Sigmoid colon (tissue), 6 donors: ENCODE measurements at regions not wholly inside any gene's neighbourhood (a gene's known extent, or its start where the extent isn't known, plus 50 kb on each side); places are given as distances from the start of the nearest gene placed in this dataset.

Source experiments
- DNase-seq: peaks from one replicate; pipeline ENCODE4 v3.0.0-alpha.2; 2019
- H3K27ac ChIP-seq, 4 donors: fragments of 200-600 bp; sonication (generic); one replicate each; pipeline ENCODE4 v1.5.1; 2016 to 2019; ENCODE audit warnings: mild to moderate bottlenecking in 1 of 4
- H3K27me3 ChIP-seq, 3 donors: fragments of 200-600 bp; sonication (generic); one replicate each; pipeline ENCODE4 v1.5.1; 2019; ENCODE audit warnings: mild to moderate bottlenecking in 1 of 3
- H3K36me3 ChIP-seq, 4 donors: fragments of 200-600 bp; sonication (generic); one replicate each; pipeline ENCODE4 v1.5.1; 2016 to 2019
- H3K4me1 ChIP-seq, 4 donors: fragments of 200-600 bp; sonication (generic); one replicate each; pipeline ENCODE4 v1.5.1; 2017 to 2019
- H3K4me3 ChIP-seq, 4 donors: fragments of 200-600 bp; sonication (generic); one replicate each; pipeline ENCODE4 v1.5.1; 2017 to 2019; ENCODE audit warnings: mild to moderate bottlenecking in 2 of 4, moderate library complexity in 1 of 4
- H3K9me3 ChIP-seq, 4 donors: fragments of 200-600 bp in 3 of 4; sonication (generic) in 3 of 4; one replicate each; pipeline versions ENCODE4 v1.5.1 to v1.6.1; 2013 to 2019
- CTCF ChIP-seq, 4 experiments: fragments of 450-650 bp in 3 of 4; fragments of 200-600 bp in 1 of 4; IDR thresholded peaks; one replicate each; pipeline ENCODE4 v1.5.1; 2016 to 2019; ENCODE audit warnings: antibody characterized with exemption in 4 of 4, mild to moderate bottlenecking in 3 of 4, moderate library complexity in 2 of 4
- EP300 ChIP-seq, 4 donors: sonication (generic); formaldehyde crosslinking; IDR thresholded peaks; one replicate each; pipeline ENCODE4 v1.6.1; 2017; ENCODE audit warnings: antibody characterized with exemption in 4 of 4
- POLR2A ChIP-seq, 2 donors: fragments of 450-650 bp; IDR thresholded peaks; one replicate each; pipeline ENCODE4 v1.6.1; 2016; ENCODE audit warnings: antibody characterized with exemption in 2 of 2, mild to moderate bottlenecking in 2 of 2, moderate library complexity in 2 of 2
- POLR2AphosphoS5 ChIP-seq, 4 donors: sonication (generic); formaldehyde crosslinking; IDR thresholded peaks; one replicate each; pipeline ENCODE4 v1.6.1; 2017; ENCODE audit warnings: antibody characterized with exemption in 4 of 4
- WGBS, 2 donors: extraction: QIAGEN DNeasy Blood & Tissue Kit; methylation state at CpG; one replicate each; pipeline ENCODE4 v1.1.7; 2013; 5-methylcytosine and 5-hydroxymethylcytosine counted together
- intact Hi-C: fragments of 100-400 bp; cut with DNase I; formaldehyde crosslinking; loops from one replicate; pipeline ENCODE4 v1.15.1; 2023
- donor health status: healthy with polysubstance abuse.
- donor health status: healthy.

GRCh38 chr9:73064315-73064714 lies 87.3 kb upstream of the ANXA1 start:
- intact Hi-C loops, result no loop called here
- DNase-seq, result no peak
- H3K4me3 ChIP-seq, result no peak overlapping the region
- WGBS, 2 donors, result 70 to 73% methylated on average over 3 of the region's 3 CpGs
- H3K27me3 ChIP-seq, result no peaks in the 10 kb centered on the region
- peaks cover 0 to 17% (median 11%) of the 10 kb centered on the region in 4 donors for H3K4me1 ChIP-seq
- H3K27ac ChIP-seq, result no peak overlapping the region
- no peaks in the 10 kb centered on the region for H3K36me3 ChIP-seq
- no peaks in the 10 kb centered on the region for H3K9me3 ChIP-seq
- TF ChIP-seq POLR2AphosphoS5 (IDR thresholded peaks at IDR 0.05) (no peak), CTCF (IDR thresholded peaks at IDR 0.05) (no peak), POLR2A (IDR thresholded peaks at IDR 0.05) (no peak), EP300 (IDR thresholded peaks at IDR 0.05) (no peak)

GRCh38 chr9:73061146-73061545 lies 90.5 kb upstream of the ANXA1 start:
- H3K4me1 ChIP-seq, result peaks cover 0 to 17% (median 11%) of the 10 kb centered on the region in 4 donors
- no peak overlapping the region for H3K27ac ChIP-seq
- DNase-seq, result no peak
- TF ChIP-seq EP300 (IDR thresholded peaks at IDR 0.05), result no peak
- TF ChIP-seq CTCF (IDR thresholded peaks at IDR 0.05), result no peak
- no peaks in the 10 kb centered on the region for H3K27me3 ChIP-seq
- H3K36me3 ChIP-seq, result no peaks in the 10 kb centered on the region
- H3K4me3 ChIP-seq, result no peak overlapping the region
- intact Hi-C loops, result no loop called here
- no peaks in the 10 kb centered on the region for H3K9me3 ChIP-seq
- WGBS, 2 donors, result 86 to 96% methylated on average over 3 of the region's 3 CpGs

- no peak for TF ChIP-seq POLR2A (IDR thresholded peaks at IDR 0.05)
- TF ChIP-seq EP300 (IDR thresholded peaks at IDR 0.05), result no peak
- TF ChIP-seq CTCF (IDR thresholded peaks at IDR 0.05), result no peak
- no peak for TF ChIP-seq POLR2AphosphoS5 (IDR thresholded peaks at IDR 0.05)
- no peak overlapping the region for H3K27ac ChIP-seq
- no peaks in the 10 kb centered on the region for H3K27me3 ChIP-seq
- H3K4me3 ChIP-seq, result no peak overlapping the region
- peaks cover 0 to 17% (median 11%) of the 10 kb centered on the region in 4 donors for H3K4me1 ChIP-seq
- H3K36me3 ChIP-seq, result no peaks in the 10 kb centered on the region
- 40 to 79% methylated on average over 2 of the region's 2 CpGs for WGBS, 2 donors
- no peaks in the 10 kb centered on the region for H3K9me3 ChIP-seq
- intact Hi-C loops, result no loop called here
- DNase-seq, result no peak
These were observed 92.4 kb upstream of the ANXA1 start for GRCh38 chr9:73059247-73059646.

- no peaks in the 10 kb centered on the region for H3K27me3 ChIP-seq
- H3K4me1 ChIP-seq, result peaks cover 0 to 15% (median 8%) of the 10 kb centered on the region in 4 donors
- H3K4me3 ChIP-seq, result no peak overlapping the region
- intact Hi-C loops, result no loop called here
- H3K9me3 ChIP-seq, result no peaks in the 10 kb centered on the region
- H3K36me3 ChIP-seq, result no peaks in the 10 kb centered on the region
- no peak overlapping the region for H3K27ac ChIP-seq
- TF ChIP-seq EP300 (IDR thresholded peaks at IDR 0.05), result no peak
- TF ChIP-seq CTCF (IDR thresholded peaks at IDR 0.05), result no peak
- no peak for TF ChIP-seq POLR2A (IDR thresholded peaks at IDR 0.05)
- TF ChIP-seq POLR2AphosphoS5 (IDR thresholded peaks at IDR 0.05), result no peak
- no peak for DNase-seq
- WGBS, 2 donors, result 88 to 90% methylated on average over 5 of the region's 5 CpGs
These were observed 95.4 kb upstream of the ANXA1 start for GRCh38 chr9:73056245-73056644.

GRCh38 chr9:73054091-73054490 lies 97.6 kb upstream of the ANXA1 start:
- TF ChIP-seq POLR2A (IDR thresholded peaks at IDR 0.05) (no peak), EP300 (IDR thresholded peaks at IDR 0.05) (no peak), CTCF (IDR thresholded peaks at IDR 0.05) (no peak), POLR2AphosphoS5 (IDR thresholded peaks at IDR 0.05) (no peak)
- H3K27me3 ChIP-seq, result no peaks in the 10 kb centered on the region
- no peaks in the 10 kb centered on the region for H3K9me3 ChIP-seq
- peaks cover 0 to 22% (median 20%) of the 10 kb centered on the region in 4 donors for H3K4me1 ChIP-seq
- H3K27ac ChIP-seq, result no peak overlapping the region
- intact Hi-C loops, result no loop called here
- H3K4me3 ChIP-seq, result no peak overlapping the region
- no peak for DNase-seq
- no peaks in the 10 kb centered on the region for H3K36me3 ChIP-seq
